ENCODE measurements at regions not wholly inside any gene's neighbourhood (a gene's known extent, or its start where the extent isn't known, plus 50 kb on each side); places are given as distances from the start of the nearest gene placed in this dataset.
"Not testable (repeated sequence)": the region's sequence is repeated elsewhere in the genome, so short reads cannot be mapped to it uniquely, and the experiment has no call there.

DNA sequence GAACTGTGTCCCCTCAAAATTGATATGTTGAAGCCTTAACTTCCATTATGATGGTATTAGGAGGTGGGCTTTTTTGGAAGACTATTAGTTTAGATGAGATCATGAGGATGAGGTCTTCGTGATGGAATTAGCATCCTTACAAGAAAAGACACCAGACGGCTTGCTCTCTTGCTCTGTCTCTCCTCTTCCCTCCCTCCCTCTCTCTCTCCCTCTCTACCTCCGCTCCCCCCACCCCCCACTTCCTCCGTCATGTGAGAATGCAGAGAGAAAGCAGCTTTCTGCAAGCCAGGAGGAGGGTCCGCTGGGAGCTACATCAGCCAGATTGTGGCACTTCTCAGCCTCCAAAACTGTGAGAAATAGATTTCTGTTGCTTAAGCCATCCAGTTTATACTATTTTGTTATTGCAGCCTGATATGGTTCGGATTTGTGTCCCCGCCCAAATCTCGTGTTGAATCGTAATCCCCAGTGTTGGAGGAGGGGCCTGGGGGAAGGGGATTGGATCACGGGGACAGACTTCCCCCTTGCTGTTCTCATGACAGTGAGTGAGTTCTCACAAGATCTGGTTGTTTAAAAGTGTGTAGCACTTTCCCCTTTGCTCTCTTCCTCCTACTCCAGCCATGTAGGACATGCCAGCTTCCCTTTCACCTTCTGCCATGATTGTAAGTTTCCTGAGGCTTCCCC is 76.9 kb downstream of the NPIPA8 start:
- TF ChIP-seq, protein P1, sequence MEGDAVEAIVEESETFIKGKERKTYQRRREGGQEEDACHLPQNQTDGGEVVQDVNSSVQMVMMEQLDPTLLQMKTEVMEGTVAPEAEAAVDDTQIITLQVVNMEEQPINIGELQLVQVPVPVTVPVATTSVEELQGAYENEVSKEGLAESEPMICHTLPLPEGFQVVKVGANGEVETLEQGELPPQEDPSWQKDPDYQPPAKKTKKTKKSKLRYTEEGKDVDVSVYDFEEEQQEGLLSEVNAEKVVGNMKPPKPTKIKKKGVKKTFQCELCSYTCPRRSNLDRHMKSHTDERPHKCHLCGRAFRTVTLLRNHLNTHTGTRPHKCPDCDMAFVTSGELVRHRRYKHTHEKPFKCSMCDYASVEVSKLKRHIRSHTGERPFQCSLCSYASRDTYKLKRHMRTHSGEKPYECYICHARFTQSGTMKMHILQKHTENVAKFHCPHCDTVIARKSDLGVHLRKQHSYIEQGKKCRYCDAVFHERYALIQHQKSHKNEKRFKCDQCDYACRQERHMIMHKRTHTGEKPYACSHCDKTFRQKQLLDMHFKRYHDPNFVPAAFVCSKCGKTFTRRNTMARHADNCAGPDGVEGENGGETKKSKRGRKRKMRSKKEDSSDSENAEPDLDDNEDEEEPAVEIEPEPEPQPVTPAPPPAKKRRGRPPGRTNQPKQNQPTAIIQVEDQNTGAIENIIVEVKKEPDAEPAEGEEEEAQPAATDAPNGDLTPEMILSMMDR (IDR thresholded peaks at IDR 0.05), result not testable (repeated sequence)
- TF ChIP-seq POLR2AphosphoS5, POLR2A (IDR thresholded peaks at IDR 0.05): not testable (repeated sequence)

All from breast epithelium (tissue), 3 donors.